ENCODE measurements at regions not wholly inside any gene's neighbourhood (a gene's known extent, or its start where the extent isn't known, plus 50 kb on each side); places are given as distances from the start of the nearest gene placed in this dataset.

DNA sequence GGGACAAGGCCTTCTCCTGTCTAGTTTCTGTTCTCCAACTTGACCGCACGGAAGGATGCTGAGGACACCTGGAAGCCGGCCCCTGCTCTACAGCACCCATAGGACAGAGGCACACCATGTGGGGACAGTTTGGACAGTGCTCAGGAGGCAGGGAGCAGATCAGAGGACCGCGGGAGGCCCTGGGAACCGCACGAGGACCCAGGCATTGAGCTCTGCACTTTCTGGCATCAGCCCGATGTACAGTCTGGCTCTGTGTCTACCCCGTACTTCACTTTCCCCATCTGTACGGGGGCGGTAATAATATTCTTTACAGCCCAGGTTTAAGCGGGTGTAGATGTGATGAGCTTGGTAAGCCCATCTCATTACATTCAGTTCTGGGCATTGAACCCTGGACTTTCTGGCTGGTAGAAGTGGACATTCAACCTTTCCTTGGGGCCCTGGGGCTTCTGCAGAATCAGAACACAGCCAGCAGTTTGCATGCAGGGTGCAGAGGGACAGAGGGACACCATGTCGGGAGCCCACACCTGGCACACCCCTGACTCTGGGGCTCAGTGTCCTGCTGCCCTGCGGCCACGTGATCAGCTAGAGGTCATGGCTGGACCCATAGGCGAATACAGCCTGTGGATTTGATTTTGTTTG, 258.7 kb downstream of the SEC14L1 start:
- Histone ChIP-seq H3K9me3 (no peaks in the 10 kb centered on the region), H3K27ac (peak overlapping the region; percentile 52 to 70 (median 64)), H3K36me3 (peaks cover 0 to 9% (median 2%) of the 10 kb centered on the region in 4 donors), H3K27me3 (no peaks in the 10 kb centered on the region), H3K4me3 (no peak overlapping the region), H3K4me1 (peaks cover 23 to 44% (median 28%) of the 10 kb centered on the region in 4 donors)
- intact Hi-C loops (cut with DNase I; ENCODE audit: low total_unique reads) = no loop called here
- in situ Hi-C loops (cut with MboI; ENCODE audit: low pct_ligation_motif_present in 1 of 4, low pct_unique_long_range_greater_than_20kb in 1 of 4, low sequenced_read_pairs in 3 of 4) = no loop called here
- no peak for TF ChIP-seq POLR2AphosphoS5 (IDR thresholded peaks at IDR 0.05)
- TF ChIP-seq, protein P1, sequence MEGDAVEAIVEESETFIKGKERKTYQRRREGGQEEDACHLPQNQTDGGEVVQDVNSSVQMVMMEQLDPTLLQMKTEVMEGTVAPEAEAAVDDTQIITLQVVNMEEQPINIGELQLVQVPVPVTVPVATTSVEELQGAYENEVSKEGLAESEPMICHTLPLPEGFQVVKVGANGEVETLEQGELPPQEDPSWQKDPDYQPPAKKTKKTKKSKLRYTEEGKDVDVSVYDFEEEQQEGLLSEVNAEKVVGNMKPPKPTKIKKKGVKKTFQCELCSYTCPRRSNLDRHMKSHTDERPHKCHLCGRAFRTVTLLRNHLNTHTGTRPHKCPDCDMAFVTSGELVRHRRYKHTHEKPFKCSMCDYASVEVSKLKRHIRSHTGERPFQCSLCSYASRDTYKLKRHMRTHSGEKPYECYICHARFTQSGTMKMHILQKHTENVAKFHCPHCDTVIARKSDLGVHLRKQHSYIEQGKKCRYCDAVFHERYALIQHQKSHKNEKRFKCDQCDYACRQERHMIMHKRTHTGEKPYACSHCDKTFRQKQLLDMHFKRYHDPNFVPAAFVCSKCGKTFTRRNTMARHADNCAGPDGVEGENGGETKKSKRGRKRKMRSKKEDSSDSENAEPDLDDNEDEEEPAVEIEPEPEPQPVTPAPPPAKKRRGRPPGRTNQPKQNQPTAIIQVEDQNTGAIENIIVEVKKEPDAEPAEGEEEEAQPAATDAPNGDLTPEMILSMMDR (IDR thresholded peaks at IDR 0.05) = no peak
- TF ChIP-seq POLR2A (IDR thresholded peaks at IDR 0.05) = no peak
- no peak for TF ChIP-seq EP300 (IDR thresholded peaks at IDR 0.05; ENCODE audit: low read depth)
- WGBS, 2 donors (ENCODE audit: low coverage in 1 of 2) = 90% methylated on average over 16 of the region's 16 CpGs; no CpG with 5 or more reads in 1 of the 2 donors
- no peak for DNase-seq

DNA sequence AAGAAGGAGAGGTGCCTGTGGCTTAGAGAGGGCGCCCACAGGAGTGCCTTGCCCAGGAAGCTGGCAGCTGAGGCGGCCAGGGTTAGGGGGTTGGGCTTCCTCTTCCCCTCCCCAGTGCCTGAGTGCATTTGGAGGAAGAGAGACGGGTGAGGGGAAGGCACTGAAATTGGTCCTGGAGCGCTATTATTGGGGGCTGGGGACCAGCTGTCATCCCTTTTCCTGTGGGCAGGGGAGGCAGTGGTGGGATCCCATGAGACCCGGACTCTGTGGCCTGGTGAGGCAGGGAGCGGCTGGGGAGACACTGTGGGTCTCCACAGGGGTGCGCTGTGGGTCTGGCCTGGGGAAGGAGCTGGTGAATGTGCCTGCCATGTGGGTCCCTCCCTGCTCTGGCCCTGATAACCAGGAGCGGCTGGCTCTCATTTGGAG, 259.7 kb downstream of the SEC14L1 start:
- DNase-seq = no peak
- Histone ChIP-seq H3K4me3 (no peak overlapping the region), H3K9me3 (no peaks in the 10 kb centered on the region), H3K27me3 (no peaks in the 10 kb centered on the region), H3K36me3 (peaks cover 0 to 9% (median 2%) of the 10 kb centered on the region in 4 donors), H3K27ac (peak overlapping the region; percentile 52 to 70 (median 64)), H3K4me1 (peaks cover 26 to 44% (median 32%) of the 10 kb centered on the region in 4 donors)
- no peak for TF ChIP-seq EP300 (IDR thresholded peaks at IDR 0.05; ENCODE audit: low read depth)
- TF ChIP-seq POLR2AphosphoS5 (IDR thresholded peaks at IDR 0.05) = no peak
- TF ChIP-seq, protein P1 (IDR thresholded peaks at IDR 0.05) = peak in 4 of 5 experiments; percentile 20 to 35 (median 25)
- 72% methylated on average over 7 of the region's 8 CpGs; no CpG with 5 or more reads in 1 of the 2 donors for WGBS, 2 donors (ENCODE audit: low coverage in 1 of 2)
- in situ Hi-C loops (cut with MboI; ENCODE audit: low pct_ligation_motif_present in 1 of 4, low pct_unique_long_range_greater_than_20kb in 1 of 4, low sequenced_read_pairs in 3 of 4) (no loop called here), intact Hi-C loops (cut with DNase I; ENCODE audit: low total_unique reads) (no loop called here)

DNA sequence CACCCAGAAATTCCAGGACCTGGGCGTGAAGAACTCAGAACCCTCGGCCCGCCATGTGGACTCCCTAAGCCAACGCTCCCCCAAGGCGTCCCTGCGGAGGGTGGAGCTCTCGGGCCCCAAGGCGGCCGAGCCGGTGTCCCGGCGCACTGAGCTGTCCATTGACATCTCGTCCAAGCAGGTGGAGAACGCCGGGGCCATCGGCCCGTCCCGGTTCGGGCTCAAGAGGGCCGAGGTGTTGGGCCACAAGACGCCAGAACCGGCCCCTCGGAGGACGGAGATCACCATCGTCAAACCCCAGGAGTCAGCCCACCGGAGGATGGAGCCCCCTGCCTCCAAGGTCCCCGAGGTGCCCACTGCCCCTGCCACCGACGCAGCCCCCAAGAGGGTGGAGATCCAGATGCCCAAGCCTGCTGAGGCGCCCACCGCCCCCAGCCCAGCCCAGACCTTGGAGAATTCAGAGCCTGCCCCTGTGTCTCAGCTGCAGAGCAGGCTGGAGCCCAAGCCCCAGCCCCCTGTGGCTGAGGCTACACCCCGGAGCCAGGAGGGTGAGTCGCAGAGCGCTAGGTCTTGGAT, 261.5 kb downstream of the SEC14L1 start:
- TF ChIP-seq EP300 (IDR thresholded peaks at IDR 0.05; ENCODE audit: low read depth) = no peak
- TF ChIP-seq POLR2A (IDR thresholded peaks at IDR 0.05) = no peak
- TF ChIP-seq, protein P1 (IDR thresholded peaks at IDR 0.05) = no peak
- no peak for TF ChIP-seq POLR2AphosphoS5 (IDR thresholded peaks at IDR 0.05)
- Histone ChIP-seq H3K27me3 (no peaks in the 10 kb centered on the region), H3K4me3 (no peak overlapping the region), H3K9me3 (no peaks in the 10 kb centered on the region), H3K36me3 (peaks cover 0 to 9% (median 2%) of the 10 kb centered on the region in 4 donors), H3K27ac (peak overlapping the region; percentile 81 to 94 (median 91)), H3K4me1 (peaks cover 31 to 53% (median 41%) of the 10 kb centered on the region in 4 donors)
- DNase-seq = no peak
- intact Hi-C loops (cut with DNase I; ENCODE audit: low total_unique reads) = no loop called here
- in situ Hi-C loops (cut with MboI; ENCODE audit: low pct_ligation_motif_present in 1 of 4, low pct_unique_long_range_greater_than_20kb in 1 of 4, low sequenced_read_pairs in 3 of 4) = no loop called here
- 97% methylated on average over 34 of the region's 34 CpGs; no CpG with 5 or more reads in 1 of the 2 donors for WGBS, 2 donors (ENCODE audit: low coverage in 1 of 2)

DNA sequence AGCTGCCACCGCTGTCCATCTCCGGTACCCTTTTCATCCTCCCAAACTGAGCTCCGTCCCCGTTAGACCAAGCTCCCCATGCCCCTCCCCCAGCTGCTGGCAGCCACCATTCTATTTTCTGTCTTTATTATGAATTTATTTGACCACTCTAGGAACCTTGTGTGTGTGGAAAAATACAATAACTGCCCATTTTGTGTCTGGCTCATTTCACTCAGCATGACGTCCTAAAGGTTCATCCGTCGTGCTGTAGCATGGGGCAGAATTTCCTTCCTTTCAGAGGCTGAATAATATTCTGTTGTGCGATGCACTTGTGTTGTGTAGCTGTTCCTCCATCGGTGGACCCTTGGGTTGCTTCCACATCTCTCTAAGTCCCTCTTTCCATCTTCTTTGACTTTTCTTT, 263.1 kb downstream of the SEC14L1 start:
- H3K27me3 ChIP-seq = no peaks in the 10 kb centered on the region
- H3K4me3 ChIP-seq = no peak overlapping the region
- DNase-seq = no peak
- TF ChIP-seq POLR2AphosphoS5 (IDR thresholded peaks at IDR 0.05) (no peak), POLR2A (IDR thresholded peaks at IDR 0.05) (no peak), EP300 (IDR thresholded peaks at IDR 0.05; ENCODE audit: low read depth) (no peak)
- TF ChIP-seq, protein P1 (IDR thresholded peaks at IDR 0.05) = no peak
- H3K27ac ChIP-seq = peak overlapping the region; percentile 81 to 94 (median 91)
- intact Hi-C loops (cut with DNase I; ENCODE audit: low total_unique reads) = no loop called here
- in situ Hi-C loops (cut with MboI; ENCODE audit: low pct_ligation_motif_present in 1 of 4, low pct_unique_long_range_greater_than_20kb in 1 of 4, low sequenced_read_pairs in 3 of 4) = no loop called here
- 79 to 81% methylated on average over 7 to 9 of the region's 9 CpGs for WGBS, 2 donors (ENCODE audit: low coverage in 1 of 2)
- no peaks in the 10 kb centered on the region for H3K9me3 ChIP-seq
- peaks cover 0 to 9% (median 2%) of the 10 kb centered on the region in 4 donors for H3K36me3 ChIP-seq
- H3K4me1 ChIP-seq = peaks cover 41 to 69% (median 56%) of the 10 kb centered on the region in 4 donors

Data from transverse colon (tissue), 4 donors.